Stimulated activated CD4-positive, alpha-beta T cell treated with anti-CD3 and anti-CD28 coated beads, Interleukin-2, amount 100 ng/mL, for 24 hours (primary cell): ENCODE measurements at regions not wholly inside any gene's neighbourhood (a gene's known extent, or its start where the extent isn't known, plus 50 kb on each side); places are given as distances from the start of the nearest gene placed in this dataset.

Experiments
- DNase-seq, 2 donors: peaks; one replicate each; pipeline ENCODE4 v3.0.0-alpha.2; 2020

DNA sequence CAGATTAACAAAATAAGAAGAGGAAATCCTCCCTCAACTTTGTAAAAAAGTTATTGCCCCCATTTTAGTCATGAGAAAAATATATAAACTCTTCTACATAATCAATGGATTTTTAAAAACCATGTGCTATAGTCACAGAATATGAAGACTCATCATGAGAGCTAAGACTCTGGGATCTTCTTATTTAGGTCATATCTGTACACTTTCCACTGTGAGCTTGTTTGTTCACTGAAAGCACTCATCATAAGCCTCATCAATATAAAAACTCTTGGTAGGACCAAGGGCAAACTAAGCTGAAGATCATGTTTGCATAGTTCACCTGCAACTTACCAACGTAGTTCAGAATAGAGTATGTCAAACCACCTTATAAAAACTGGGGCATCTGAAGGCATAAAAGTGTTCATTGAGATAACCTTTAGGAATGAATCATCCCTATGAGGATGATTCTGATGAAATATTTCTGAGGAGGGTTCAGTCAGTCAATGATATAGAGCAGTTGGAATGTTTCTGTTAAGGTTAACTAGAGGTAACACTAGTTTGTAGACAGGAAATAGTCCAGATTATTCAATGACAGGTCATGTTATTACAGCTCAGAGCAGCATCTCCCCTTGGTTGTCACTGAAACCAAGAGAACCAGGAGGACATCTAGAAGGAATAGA, 289.9 kb upstream of the SMC2 start:
- no peak for DNase-seq

DNA sequence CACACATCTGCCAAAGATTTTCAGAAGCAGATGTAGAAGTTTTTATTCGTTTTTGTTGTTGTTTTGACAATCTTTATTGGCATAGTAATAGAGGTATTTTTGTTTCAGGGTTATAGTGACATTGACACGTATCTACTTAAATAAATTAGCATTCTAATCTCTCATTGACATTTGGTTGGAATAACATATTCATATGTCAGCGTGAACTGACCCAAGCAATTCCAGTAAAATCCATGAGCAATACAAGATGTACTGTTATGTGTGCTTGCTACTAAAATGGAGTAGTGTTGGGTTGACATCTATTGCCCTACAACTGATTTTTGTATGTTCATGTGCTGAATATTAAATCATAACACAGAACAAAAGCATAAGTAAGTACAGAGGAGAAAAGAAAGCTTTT, 284.4 kb upstream of the SMC2 start:
- DNase-seq = no peak

DNA sequence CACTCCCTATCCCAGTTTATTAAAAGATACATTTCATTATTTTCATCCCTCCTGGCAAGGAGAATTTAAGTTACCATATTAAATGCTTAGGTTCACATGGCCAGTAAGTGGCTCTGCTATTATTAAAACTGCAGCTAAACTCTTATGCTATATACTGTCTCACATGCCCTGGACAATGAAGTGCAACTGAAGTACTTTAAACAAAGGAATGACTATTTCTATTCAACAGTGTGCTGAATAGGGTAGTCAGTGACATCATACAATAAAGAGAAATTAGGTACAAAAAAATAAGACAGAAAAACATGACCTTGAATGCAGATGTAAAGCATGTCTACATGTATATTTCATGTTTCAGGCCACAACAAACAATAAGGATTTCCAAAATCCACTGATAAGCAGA, 282.6 kb upstream of the SMC2 start:
- DNase-seq = no peak

DNA sequence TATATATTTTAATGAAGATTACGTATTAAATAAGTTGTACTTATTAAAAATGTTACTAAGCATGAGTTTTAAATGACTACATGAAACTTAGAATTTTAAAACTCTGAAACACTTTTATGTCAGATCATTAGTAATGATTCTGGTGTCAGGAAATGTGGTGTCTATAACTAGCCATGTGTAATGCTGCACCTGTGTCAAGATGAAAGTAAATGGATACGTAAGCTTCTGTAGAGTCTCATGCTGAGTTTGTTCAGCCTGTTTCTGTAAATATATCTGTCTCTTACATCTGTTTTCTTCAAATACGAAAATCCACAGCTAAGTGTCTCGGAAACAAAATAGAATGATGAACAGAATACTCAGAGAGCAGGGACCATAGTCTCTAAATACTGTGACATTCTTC, 278.0 kb upstream of the SMC2 start:
- no peak for DNase-seq

GRCh38 chr9:103819936-103820335, 274.2 kb upstream of the SMC2 start:
- no peak for DNase-seq

DNA sequence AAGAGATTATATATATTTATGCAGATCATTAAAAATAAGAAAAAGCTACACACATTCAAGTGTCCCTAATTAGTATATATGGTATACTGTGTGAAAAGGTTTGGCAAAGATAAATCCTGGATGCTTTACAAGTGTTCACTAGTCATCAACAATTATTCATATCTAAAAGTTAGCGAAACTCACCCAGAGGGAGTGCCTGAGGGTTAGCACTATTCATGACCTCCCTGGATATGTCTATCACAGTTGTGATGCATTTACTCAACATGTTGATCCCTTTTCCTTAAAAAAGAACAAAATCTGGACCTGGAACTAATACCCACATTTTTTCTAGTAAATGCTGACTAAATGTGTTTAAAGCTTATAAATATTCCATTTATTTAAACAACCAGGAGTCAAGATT, 273.0 kb upstream of the SMC2 start:
- no peak for DNase-seq

GRCh38 chr9:103837940-103838339, 256.2 kb upstream of the SMC2 start:
- DNase-seq = no peak

DNA sequence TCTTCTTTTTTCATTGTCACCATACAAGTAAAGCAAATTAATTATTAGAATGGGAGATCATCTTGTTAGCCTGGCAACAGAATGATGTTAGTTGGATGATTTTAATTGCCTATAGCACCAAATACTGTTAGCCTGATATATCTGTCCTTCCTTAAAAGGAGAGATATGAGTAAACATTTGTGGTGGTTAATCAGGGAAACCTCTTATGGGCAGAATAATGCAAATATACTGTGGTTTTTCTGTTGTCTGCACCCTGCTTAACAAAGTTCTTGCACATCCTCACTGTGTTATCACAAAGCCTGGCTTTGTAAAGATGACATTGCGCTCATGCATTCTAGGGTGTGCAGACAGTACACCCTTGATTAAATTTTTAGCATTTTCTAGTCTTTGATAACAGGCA, 254.9 kb upstream of the SMC2 start:
- no peak for DNase-seq

DNA sequence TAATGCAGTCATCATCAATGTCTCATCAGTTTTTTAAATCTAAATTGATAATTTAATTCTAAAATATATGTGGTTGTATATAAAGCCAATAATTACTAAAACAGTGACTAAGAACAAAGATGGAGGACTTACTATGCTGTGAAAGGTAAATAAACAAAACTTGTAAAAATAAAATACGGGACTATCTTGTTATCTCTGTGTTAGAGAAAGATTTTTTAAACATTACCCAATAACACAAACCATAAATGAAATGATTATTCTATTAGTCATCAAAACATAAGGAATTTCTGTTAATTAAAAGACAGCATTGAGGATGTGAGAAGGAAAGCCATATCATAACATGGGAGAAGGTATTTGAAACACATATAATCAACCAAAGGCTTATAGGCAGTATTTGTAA, 226.2 kb upstream of the SMC2 start:
- no peak for DNase-seq

- no peak for DNase-seq
These were observed 221.3 kb upstream of the SMC2 start for GRCh38 chr9:103872811-103873210.

GRCh38 chr9:103881419-103881818, 212.7 kb upstream of the SMC2 start:
- DNase-seq = no peak

- no peak for DNase-seq
These were observed 204.1 kb upstream of the SMC2 start for GRCh38 chr9:103889989-103890388.

GRCh38 chr9:103894184-103894583, 199.9 kb upstream of the SMC2 start:
- DNase-seq = no peak

GRCh38 chr9:103898550-103898949, 195.6 kb upstream of the SMC2 start:
- DNase-seq = no peak

DNA sequence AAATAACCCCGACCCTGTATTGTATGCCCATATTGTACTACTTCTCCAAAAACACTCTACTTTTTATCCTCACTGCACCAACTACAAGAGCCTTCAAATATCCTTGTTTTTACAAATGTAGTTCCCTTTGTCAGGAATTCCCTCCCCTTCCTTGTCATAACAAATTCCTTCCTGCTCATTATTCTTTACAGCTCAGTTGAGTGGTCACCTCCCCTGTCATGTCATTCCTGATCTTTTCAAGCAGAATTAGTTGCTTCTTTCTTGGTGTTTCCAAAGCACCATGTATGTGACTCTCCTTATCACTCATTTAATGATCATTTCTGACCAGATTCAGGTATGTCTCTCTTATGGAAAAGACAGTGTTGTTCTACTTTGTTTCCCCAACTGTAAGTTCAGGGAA, 194.2 kb upstream of the SMC2 start:
- no peak for DNase-seq

- no peak for DNase-seq
These were observed 193.6 kb upstream of the SMC2 start for GRCh38 chr9:103900466-103900865.

GRCh38 chr9:103902263-103902662, 191.8 kb upstream of the SMC2 start:
- DNase-seq = no peak

GRCh38 chr9:103904242-103904641, 189.9 kb upstream of the SMC2 start:
- no peak for DNase-seq

DNA sequence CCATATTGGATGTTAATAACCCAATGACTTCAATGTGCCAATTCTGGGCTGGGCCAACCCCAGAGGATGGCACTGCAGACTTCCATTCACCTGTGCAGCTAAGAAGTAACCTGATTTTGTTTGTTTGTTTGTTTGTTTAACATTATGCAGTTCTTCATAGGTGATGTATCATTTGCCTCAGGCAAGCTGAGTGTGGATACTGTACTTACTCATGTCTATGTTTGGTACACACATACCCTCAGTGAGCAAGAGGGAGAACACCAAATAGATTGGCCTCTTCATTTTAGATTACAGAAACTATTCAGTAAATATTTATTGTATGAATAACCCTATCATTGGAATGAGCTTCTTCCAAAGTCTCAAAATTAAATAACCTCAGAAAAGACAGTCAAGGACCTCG, 180.2 kb upstream of the SMC2 start:
- DNase-seq = no peak

DNA sequence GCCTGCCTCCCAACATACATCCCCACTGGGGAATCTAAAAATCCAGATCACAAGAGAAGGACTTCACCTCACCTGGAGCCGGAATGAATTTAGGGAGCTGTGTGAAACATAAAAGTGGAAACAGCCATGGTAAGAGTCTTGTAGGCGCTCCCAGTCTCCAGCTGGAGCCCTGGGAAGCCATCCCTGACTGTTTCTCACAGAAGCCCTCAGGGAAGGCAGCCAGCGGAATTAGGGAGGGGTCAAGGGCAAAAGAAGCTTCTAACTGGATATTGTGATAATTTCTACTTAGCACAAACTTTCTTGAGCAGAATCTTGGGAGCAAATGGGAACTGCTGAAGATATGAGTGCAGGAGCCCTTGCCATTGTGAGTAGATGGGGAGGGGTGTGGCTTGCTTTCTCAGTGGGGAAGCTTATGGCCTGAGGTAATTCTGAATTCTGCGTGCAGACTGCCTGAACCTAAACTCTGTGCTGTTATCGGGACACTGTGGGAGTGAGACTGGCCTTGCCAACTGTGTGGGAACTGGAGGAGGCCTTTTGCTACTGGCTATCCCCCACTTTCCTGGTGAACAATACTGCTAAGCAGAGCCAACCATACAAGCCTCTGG, 174.4 kb upstream of the SMC2 start:
- no peak for DNase-seq

GRCh38 chr9:103928442-103928841, 165.7 kb upstream of the SMC2 start:
- DNase-seq = no peak

DNA sequence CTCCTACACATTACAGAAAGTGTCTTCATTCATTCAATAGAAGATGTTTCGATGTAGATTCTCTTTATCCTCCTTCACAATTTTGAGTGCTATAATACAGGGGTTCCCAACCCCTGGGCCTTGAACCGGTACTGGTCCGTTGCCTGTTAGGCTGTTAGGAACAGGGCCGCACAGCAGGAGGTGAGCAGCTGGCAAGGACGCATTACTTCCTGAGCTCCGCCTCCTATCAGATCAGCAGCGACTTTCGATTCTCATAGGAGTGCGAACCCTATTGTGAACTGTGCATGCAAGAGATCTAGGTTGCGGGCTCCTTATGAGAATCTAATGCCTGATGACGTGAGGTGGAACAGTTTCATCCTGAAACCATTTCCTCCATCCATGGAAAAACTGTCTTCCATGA, 153.0 kb upstream of the SMC2 start:
- no peak for DNase-seq

- no peak for DNase-seq
These were observed 151.9 kb upstream of the SMC2 start for GRCh38 chr9:103942200-103942599.

GRCh38 chr9:103942651-103943050, 151.5 kb upstream of the SMC2 start:
- no peak for DNase-seq

GRCh38 chr9:103949096-103949495, 145.0 kb upstream of the SMC2 start:
- DNase-seq = no peak
